OCI-LY3 (cell line): ENCODE measurements at regions not wholly inside any gene's neighbourhood (a gene's known extent, or its start where the extent isn't known, plus 50 kb on each side); places are given as distances from the start of the nearest gene placed in this dataset.

Experiments used
- H2AFZ ChIP-seq: fragments of 200-600, 300-600 bp; shearing (Covaris generic); 2 replicates; pipeline ENCODE4 v1.6.0; 2014; ENCODE audit warnings: antibody characterized with exemption, low read depth, low read length
- H3K27ac ChIP-seq: fragments of 200-600, 300-600 bp; sonication (generic); 2 replicates; pipeline ENCODE4 v1.5.1; 2014; ENCODE audit warnings: mild to moderate bottlenecking, low read length, moderate library complexity, mixed read lengths
- H3K27me3 ChIP-seq: fragments of 200-600, 300-600 bp; sonication (generic); 2 replicates; pipeline ENCODE4 v1.6.1; 2014; ENCODE audit warnings: low read depth, low read length, mixed read lengths
- H3K36me3 ChIP-seq: fragments of 200-600, 300-600 bp; sonication (generic); replicated peaks from 2 replicates; pipeline ENCODE3; 2014; ENCODE audit warnings: low read depth, low read length, mixed read lengths
- H3K4me1 ChIP-seq: fragments of 300-600, 200-600 bp; sonication (generic); 2 replicates; pipeline ENCODE4 v1.6.1; 2014; ENCODE audit warnings: low read length, mixed read lengths
- H3K4me2 ChIP-seq: fragments of 200-600, 300-600 bp; sonication (generic); 2 replicates; pipeline ENCODE4 v1.6.1; 2014; ENCODE audit warnings: low read length, mixed read lengths
- H3K4me3 ChIP-seq: fragments of 300-600, 200-600 bp; sonication (generic); 2 replicates; pipeline ENCODE4 v1.5.1; 2014; ENCODE audit warnings: antibody characterized with exemption, mild to moderate bottlenecking, low read length, moderate library complexity
- H3K79me2 ChIP-seq: fragments of 300-600, 200-600 bp; shearing (Covaris generic); 2 replicates; pipeline ENCODE4 v1.6.1; 2014; ENCODE audit warnings: mild to moderate bottlenecking, low read length, mixed read lengths
- H3K9ac ChIP-seq: fragments of 300-600, 200-600 bp; shearing (Covaris generic); 2 replicates; pipeline ENCODE4 v1.6.0; 2014; ENCODE audit warnings: mild to moderate bottlenecking, low read length, moderate library complexity
- H3K9me3 ChIP-seq: fragments of 200-600, 300-600 bp; shearing (Covaris generic); 2 replicates; pipeline ENCODE4 v1.6.1; 2014; ENCODE audit warnings: low read length, mixed read lengths; ENCODE audit not compliant: insufficient read depth
- H4K20me1 ChIP-seq: fragments of 200-600, 300-600 bp; sonication (generic); 2 replicates; pipeline ENCODE4 v1.6.1; 2016; ENCODE audit warnings: low read length, mixed read lengths; ENCODE audit not compliant: insufficient read depth
- EZH2phosphoT487 ChIP-seq: fragments of 200-600 bp; shearing (Covaris generic); IDR thresholded peaks from 2 replicates; pipeline ENCODE4 v1.6.1; 2018; ENCODE audit warnings: antibody characterized with exemption, mixed run types, low read depth
- TF ChIP-seq, protein P1 (sequence below): fragments of 200-600, 300-600 bp; sonication (generic); IDR thresholded peaks from 2 replicates; pipeline ENCODE4 v1.5.1; 2014; ENCODE audit warnings: antibody characterized with exemption, low read length, low read depth

- TF ChIP-seq, protein P1, sequence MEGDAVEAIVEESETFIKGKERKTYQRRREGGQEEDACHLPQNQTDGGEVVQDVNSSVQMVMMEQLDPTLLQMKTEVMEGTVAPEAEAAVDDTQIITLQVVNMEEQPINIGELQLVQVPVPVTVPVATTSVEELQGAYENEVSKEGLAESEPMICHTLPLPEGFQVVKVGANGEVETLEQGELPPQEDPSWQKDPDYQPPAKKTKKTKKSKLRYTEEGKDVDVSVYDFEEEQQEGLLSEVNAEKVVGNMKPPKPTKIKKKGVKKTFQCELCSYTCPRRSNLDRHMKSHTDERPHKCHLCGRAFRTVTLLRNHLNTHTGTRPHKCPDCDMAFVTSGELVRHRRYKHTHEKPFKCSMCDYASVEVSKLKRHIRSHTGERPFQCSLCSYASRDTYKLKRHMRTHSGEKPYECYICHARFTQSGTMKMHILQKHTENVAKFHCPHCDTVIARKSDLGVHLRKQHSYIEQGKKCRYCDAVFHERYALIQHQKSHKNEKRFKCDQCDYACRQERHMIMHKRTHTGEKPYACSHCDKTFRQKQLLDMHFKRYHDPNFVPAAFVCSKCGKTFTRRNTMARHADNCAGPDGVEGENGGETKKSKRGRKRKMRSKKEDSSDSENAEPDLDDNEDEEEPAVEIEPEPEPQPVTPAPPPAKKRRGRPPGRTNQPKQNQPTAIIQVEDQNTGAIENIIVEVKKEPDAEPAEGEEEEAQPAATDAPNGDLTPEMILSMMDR: no peak
- TF ChIP-seq EZH2phosphoT487: no peak
- H3K4me2 ChIP-seq: no peak overlapping the region
- no peak overlapping the region for H3K9ac ChIP-seq
- H3K27me3 ChIP-seq: peaks cover 36% of the 10 kb centered on the region
- no peak overlapping the region for H3K4me3 ChIP-seq
- no peaks in the 10 kb centered on the region for H3K9me3 ChIP-seq
- no peak overlapping the region for H2AFZ ChIP-seq
- H3K4me1 ChIP-seq: no peaks in the 10 kb centered on the region
- no peaks in the 10 kb centered on the region for H3K36me3 ChIP-seq
- H3K79me2 ChIP-seq: no peaks in the 10 kb centered on the region
- H4K20me1 ChIP-seq: no peaks in the 10 kb centered on the region
- no peak overlapping the region for H3K27ac ChIP-seq
Observed at GRCh38 chr5:169507051-169507450, 76.5 kb upstream of the SPDL1 start.

DNA sequence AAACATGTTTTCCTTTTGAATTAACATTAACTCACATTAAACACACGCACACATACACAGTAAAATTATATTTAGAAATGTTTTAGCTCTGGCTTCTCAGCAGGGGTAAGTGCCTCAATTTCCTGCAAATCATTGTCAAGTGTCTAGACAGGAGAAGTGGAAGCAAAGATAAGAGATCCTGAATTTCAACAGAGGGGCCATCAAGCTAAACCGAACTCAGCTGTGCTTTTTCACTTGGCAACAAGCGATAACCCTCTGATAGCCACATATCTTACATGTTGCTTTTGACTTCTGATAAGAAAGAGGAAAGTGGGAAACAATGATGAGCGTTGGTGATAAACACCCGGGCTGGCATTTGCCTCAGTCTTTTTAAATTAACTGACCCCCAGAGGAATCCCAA is 79.7 kb upstream of the SPDL1 start:
- no peak overlapping the region for H3K4me2 ChIP-seq
- H2AFZ ChIP-seq: no peak overlapping the region
- H3K4me3 ChIP-seq: no peak overlapping the region
- H3K27me3 ChIP-seq: peaks cover 55% of the 10 kb centered on the region
- no peak overlapping the region for H3K27ac ChIP-seq
- no peaks in the 10 kb centered on the region for H3K79me2 ChIP-seq
- H3K9me3 ChIP-seq: no peaks in the 10 kb centered on the region
- no peaks in the 10 kb centered on the region for H3K36me3 ChIP-seq
- TF ChIP-seq EZH2phosphoT487: no peak
- TF ChIP-seq, protein P1: no peak
- H3K9ac ChIP-seq: no peak overlapping the region
- H3K4me1 ChIP-seq: no peaks in the 10 kb centered on the region
- H4K20me1 ChIP-seq: no peaks in the 10 kb centered on the region

- H3K36me3 ChIP-seq: no peaks in the 10 kb centered on the region
- no peak overlapping the region for H3K9ac ChIP-seq
- no peak overlapping the region for H3K27ac ChIP-seq
- no peaks in the 10 kb centered on the region for H3K4me1 ChIP-seq
- H3K4me3 ChIP-seq: no peak overlapping the region
- H2AFZ ChIP-seq: no peak overlapping the region
- no peaks in the 10 kb centered on the region for H4K20me1 ChIP-seq
- H3K4me2 ChIP-seq: no peak overlapping the region
- no peaks in the 10 kb centered on the region for H3K9me3 ChIP-seq
- H3K27me3 ChIP-seq: peaks cover 37% of the 10 kb centered on the region
- no peak for TF ChIP-seq EZH2phosphoT487
- TF ChIP-seq, protein P1: no peak
- no peaks in the 10 kb centered on the region for H3K79me2 ChIP-seq
Observed at GRCh38 chr5:169499990-169500505, 83.5 kb upstream of the SPDL1 start.

GRCh38 chr5:169496878-169497277 is 86.7 kb upstream of the SPDL1 start:
- no peak overlapping the region for H3K27ac ChIP-seq
- no peaks in the 10 kb centered on the region for H3K79me2 ChIP-seq
- H3K27me3 ChIP-seq: peaks cover 27% of the 10 kb centered on the region
- no peak overlapping the region for H2AFZ ChIP-seq
- no peak overlapping the region for H3K4me3 ChIP-seq
- H4K20me1 ChIP-seq: no peaks in the 10 kb centered on the region
- H3K4me2 ChIP-seq: no peak overlapping the region
- no peaks in the 10 kb centered on the region for H3K36me3 ChIP-seq
- no peak overlapping the region for H3K9ac ChIP-seq
- TF ChIP-seq EZH2phosphoT487: no peak
- TF ChIP-seq, protein P1: no peak
- no peaks in the 10 kb centered on the region for H3K9me3 ChIP-seq
- no peaks in the 10 kb centered on the region for H3K4me1 ChIP-seq
